ENCODE measurements at regions not wholly inside any gene's neighbourhood (a gene's known extent, or its start where the extent isn't known, plus 50 kb on each side); places are given as distances from the start of the nearest gene placed in this dataset.

DNA sequence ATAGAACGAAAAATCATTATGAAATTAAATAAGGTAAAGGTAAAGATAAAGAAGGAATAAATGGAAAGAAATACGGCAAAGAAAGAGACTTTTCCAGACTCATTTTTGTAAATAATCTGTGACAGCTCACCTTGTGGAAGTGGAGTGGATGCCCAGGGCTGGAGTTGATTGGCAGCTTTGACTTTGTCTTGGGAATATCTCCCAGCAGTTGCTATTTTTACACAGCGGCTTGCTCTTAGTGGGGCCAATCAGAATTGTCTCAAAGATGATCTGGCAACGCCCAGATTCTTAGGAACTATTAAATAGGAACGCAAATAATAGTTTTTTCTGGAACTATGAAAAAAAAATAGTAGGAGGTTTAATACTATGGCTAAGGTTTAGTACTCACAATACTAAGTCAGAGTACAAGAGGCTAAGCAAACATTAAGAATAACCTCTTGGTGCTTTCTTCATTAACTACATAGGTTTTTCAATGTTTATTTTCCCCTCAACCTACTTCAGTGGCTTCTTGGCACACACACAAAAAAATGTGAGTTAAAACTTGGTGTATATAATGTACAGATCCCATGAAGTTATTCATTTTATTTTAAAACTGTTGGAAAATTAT, 132.7 kb downstream of the TRAM1L1 start:
- no peak for DNase-seq (ENCODE audit: low read depth)
- TF ChIP-seq, protein P1, sequence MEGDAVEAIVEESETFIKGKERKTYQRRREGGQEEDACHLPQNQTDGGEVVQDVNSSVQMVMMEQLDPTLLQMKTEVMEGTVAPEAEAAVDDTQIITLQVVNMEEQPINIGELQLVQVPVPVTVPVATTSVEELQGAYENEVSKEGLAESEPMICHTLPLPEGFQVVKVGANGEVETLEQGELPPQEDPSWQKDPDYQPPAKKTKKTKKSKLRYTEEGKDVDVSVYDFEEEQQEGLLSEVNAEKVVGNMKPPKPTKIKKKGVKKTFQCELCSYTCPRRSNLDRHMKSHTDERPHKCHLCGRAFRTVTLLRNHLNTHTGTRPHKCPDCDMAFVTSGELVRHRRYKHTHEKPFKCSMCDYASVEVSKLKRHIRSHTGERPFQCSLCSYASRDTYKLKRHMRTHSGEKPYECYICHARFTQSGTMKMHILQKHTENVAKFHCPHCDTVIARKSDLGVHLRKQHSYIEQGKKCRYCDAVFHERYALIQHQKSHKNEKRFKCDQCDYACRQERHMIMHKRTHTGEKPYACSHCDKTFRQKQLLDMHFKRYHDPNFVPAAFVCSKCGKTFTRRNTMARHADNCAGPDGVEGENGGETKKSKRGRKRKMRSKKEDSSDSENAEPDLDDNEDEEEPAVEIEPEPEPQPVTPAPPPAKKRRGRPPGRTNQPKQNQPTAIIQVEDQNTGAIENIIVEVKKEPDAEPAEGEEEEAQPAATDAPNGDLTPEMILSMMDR (IDR thresholded peaks at IDR 0.05; ENCODE audit: insufficient read depth, low read length) = no peak
- no peak overlapping the region for H3K4me3 ChIP-seq (ENCODE audit: low read depth, low read length)

DNA sequence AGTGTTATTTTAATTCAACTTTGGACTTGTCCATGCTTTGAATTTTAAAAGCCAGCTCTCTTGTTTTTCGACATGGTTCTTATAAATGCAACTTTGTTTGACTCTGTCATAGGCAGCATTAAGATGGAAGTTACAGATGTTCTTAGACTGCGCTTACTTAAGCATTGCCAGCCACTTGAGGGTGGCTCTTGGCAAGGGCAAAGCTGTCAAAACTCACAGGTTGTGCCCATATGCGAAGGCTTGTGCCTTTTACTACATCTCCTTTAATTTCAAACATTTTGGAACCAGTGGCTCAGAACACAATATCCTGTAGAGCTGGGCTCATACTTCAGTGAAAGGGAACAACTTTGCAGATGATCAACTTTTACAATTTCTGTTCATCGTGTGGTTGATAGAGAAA, 135.5 kb downstream of the TRAM1L1 start:
- no peak overlapping the region for H3K4me3 ChIP-seq (ENCODE audit: low read depth, low read length)
- TF ChIP-seq, protein P1 (IDR thresholded peaks at IDR 0.05; ENCODE audit: insufficient read depth, low read length) = no peak
- no peak for DNase-seq (ENCODE audit: low read depth)

DNA sequence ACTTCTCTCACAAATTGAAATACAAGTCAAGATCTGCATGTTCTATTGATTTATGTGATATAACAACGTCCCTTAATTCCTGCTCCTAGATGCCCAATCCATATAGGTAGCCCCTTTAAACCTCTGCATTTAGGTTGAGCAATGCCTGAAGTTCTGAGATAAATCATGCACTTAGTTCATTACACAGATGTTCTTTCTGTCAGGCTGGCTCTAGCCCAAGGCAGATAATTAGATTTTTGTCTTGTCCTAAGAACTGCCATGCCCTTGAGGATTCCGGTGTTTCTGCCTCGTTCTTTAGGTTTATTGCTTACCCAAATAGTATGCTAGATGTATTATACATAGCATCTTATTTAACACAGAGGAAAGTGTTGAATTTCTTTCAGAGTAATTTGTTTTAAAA, 143.1 kb downstream of the TRAM1L1 start:
- TF ChIP-seq, protein P1 (IDR thresholded peaks at IDR 0.05; ENCODE audit: insufficient read depth, low read length) = no peak
- DNase-seq (ENCODE audit: low read depth) = no peak
- no peak overlapping the region for H3K4me3 ChIP-seq (ENCODE audit: low read depth, low read length)

DNA sequence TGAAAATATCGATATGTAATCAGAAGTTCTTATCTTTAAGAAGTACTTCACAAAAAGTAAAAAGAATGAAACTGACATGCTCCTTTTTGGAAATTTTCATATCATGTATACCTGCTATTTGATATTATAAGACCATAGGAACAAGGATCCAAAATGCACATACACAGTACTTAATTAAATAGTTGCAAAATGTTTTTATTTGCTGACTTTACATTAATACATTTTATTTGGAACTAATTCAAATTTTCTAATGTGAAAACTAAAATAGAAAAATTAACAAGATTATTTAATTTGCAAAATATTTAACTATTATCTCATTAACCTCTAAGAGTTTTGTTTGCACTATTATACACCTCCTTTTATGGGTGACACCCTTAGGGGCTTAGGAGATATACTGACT, 155.0 kb downstream of the TRAM1L1 start:
- no peak overlapping the region for H3K4me3 ChIP-seq (ENCODE audit: low read depth, low read length)
- DNase-seq (ENCODE audit: low read depth) = no peak
- TF ChIP-seq, protein P1 (IDR thresholded peaks at IDR 0.05; ENCODE audit: insufficient read depth, low read length) = no peak

DNA sequence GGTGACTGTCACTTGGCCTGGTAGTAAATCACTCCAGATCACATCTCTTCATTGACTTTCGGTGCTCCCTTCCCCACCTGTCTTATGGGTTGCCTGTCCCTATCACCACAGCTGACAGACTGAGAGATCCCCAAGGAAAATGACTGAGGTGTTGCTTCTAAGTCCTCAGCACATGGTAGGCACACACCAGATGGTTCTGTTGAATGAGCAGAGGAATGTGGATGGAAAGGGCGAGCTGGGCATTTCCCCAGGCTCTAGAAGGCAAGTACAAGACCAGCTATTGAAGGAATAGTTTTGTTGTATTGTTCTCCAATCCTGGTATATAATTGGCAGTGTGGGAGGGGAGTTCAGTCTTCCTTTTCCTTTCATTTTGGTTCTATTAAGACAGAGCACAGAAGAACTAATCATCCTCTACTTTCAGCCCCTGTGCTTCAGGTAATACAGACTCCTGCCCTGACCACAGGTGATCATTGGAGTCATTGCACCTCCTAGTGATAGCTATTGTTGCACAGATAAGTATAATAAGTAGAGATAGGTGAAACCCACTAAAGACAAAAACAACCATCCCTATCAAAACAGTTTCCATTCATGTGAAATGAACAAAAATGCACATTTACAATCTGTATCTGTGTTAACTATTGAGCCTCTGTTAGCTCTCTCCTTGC, 158.6 kb downstream of the TRAM1L1 start:
- DNase-seq (ENCODE audit: low read depth) = no peak
- TF ChIP-seq, protein P1 (IDR thresholded peaks at IDR 0.05; ENCODE audit: insufficient read depth, low read length) = no peak
- no peak overlapping the region for H3K4me3 ChIP-seq (ENCODE audit: low read depth, low read length)

DNA sequence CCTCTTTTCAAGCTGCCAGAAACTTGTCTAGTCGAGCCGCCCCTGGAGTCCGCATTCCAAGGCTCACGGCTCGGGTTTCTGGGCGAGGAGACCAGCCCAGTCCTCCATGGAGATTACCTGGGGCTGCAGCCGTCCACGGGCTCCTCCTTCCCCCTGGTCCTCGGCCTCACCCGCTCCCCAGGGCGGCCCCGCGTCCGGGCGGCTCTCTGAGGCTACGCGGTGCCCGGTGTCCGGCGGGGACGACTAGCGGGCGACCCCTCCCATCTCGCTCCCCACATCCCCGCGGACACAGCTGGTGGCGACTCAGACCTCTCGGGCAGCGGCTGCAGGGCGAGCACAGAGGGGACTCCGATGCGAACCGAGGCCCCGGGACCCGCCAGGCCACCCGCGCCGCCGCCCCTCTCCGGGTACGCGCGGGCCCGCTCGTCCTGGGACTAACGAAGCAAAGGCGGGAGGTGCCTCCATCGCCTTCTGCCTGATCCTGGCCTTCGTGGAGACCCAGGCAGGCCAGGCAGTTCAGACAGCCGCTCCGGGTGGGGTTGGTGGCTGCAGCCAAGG, 159.4 kb downstream of the TRAM1L1 start:
- no peak for DNase-seq (ENCODE audit: low read depth)
- no peak overlapping the region for H3K4me3 ChIP-seq (ENCODE audit: low read depth, low read length)
- TF ChIP-seq, protein P1 (IDR thresholded peaks at IDR 0.05; ENCODE audit: insufficient read depth, low read length) = no peak

Measured in fibroblast of the aortic adventitia (primary cell).